H1 (cell line): ENCODE measurements at regions not wholly inside any gene's neighbourhood (a gene's known extent, or its start where the extent isn't known, plus 50 kb on each side); places are given as distances from the start of the nearest gene placed in this dataset.

Source experiments
- SIX5 ChIP-seq: IDR thresholded peaks from 2 replicates; pipeline ENCODE4 v1.6.1; 2011; ENCODE audit warnings: mild to moderate bottlenecking, low read depth, low read length
- SUZ12 ChIP-seq: fragments of 200-600 bp; sonication (generic); IDR thresholded peaks from 2 replicates; pipeline ENCODE4 v1.6.1; 2012; ENCODE audit warnings: mild to moderate bottlenecking, inconsistent platforms, low read length, moderate library complexity, mixed read lengths
- TF ChIP-seq, protein P1 (sequence below), 3 experiments: IDR thresholded peaks; 1 replicate in 2 of 3; 2 replicates in 1 of 3; pipeline versions ENCODE4 v1.5.1 to v1.6.1; 2011; ENCODE audit warnings: low read length in 3 of 3, mild to moderate bottlenecking in 3 of 3, inconsistent platforms in 2 of 3, low read depth in 1 of 3, moderate library complexity in 1 of 3; ENCODE audit not compliant: insufficient read depth in 1 of 3; ENCODE audit errors: control extremely low read depth in 1 of 3
- TF ChIP-seq, protein P2 (sequence below): IDR thresholded peaks from 2 replicates; pipeline ENCODE4 v1.6.1; 2011; ENCODE audit warnings: low read length, improper control_type of control experiment

DNA sequence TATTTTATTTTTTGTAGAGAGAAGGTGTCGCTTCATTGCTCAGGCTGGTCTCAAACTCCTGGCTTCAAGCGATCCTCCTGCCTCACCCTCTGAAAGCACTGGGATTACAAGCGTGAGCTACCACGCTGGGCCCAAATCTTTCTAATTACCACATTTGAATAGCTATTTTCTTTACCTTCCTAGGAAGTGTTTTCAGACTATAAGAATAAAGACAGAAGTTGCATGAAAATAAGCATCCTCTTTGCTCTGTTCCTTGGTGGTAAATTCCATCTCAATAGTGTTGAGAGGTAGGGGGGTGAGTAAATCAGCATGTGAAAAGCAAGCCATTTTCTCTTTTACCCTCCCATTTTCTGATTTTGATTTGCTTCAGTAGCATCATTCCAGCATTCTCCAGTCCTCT, 122.4 kb downstream of the LARP7 start:
- TF ChIP-seq, protein P1, sequence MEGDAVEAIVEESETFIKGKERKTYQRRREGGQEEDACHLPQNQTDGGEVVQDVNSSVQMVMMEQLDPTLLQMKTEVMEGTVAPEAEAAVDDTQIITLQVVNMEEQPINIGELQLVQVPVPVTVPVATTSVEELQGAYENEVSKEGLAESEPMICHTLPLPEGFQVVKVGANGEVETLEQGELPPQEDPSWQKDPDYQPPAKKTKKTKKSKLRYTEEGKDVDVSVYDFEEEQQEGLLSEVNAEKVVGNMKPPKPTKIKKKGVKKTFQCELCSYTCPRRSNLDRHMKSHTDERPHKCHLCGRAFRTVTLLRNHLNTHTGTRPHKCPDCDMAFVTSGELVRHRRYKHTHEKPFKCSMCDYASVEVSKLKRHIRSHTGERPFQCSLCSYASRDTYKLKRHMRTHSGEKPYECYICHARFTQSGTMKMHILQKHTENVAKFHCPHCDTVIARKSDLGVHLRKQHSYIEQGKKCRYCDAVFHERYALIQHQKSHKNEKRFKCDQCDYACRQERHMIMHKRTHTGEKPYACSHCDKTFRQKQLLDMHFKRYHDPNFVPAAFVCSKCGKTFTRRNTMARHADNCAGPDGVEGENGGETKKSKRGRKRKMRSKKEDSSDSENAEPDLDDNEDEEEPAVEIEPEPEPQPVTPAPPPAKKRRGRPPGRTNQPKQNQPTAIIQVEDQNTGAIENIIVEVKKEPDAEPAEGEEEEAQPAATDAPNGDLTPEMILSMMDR (IDR thresholded peaks at IDR 0.05; ENCODE audit: control extremely low read depth in 1 of 3, insufficient read depth in 1 of 3, low read depth in 1 of 3, low read length in 3 of 3): no peak
- TF ChIP-seq, protein P2, sequence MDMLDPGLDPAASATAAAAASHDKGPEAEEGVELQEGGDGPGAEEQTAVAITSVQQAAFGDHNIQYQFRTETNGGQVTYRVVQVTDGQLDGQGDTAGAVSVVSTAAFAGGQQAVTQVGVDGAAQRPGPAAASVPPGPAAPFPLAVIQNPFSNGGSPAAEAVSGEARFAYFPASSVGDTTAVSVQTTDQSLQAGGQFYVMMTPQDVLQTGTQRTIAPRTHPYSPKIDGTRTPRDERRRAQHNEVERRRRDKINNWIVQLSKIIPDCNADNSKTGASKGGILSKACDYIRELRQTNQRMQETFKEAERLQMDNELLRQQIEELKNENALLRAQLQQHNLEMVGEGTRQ: no peak
- TF ChIP-seq SIX5: no peak
- TF ChIP-seq SUZ12: no peak
